GM18868 (cell line): ENCODE measurements at regions not wholly inside any gene's neighbourhood (a gene's known extent, or its start where the extent isn't known, plus 50 kb on each side); places are given as distances from the start of the nearest gene placed in this dataset.

ENCODE experiments used
- ATAC-seq: cut with Tn5 transposase; IDR thresholded peaks from one replicate; pipeline ENCODE4 v1.9.1; 2021; ENCODE audit warnings: mild to moderate bottlenecking, moderate library complexity; ENCODE audit not compliant: unreplicated experiment

GRCh38 chr1:13965770-13966398 is 265.9 kb downstream of the PRDM2 start:
- no peak for ATAC-seq

- ATAC-seq = no peak
Measured at GRCh38 chr1:13967707-13968106, 267.7 kb downstream of the PRDM2 start.

- no peak for ATAC-seq
Measured at GRCh38 chr1:13968361-13968760, 268.4 kb downstream of the PRDM2 start.

- no peak for ATAC-seq
Measured at GRCh38 chr1:13970631-13971247, 270.8 kb downstream of the PRDM2 start.

GRCh38 chr1:13976485-13976884 is 276.5 kb downstream of the PRDM2 start:
- ATAC-seq = no peak

GRCh38 chr1:13981142-13981541 is 281.2 kb downstream of the PRDM2 start:
- ATAC-seq = no peak

GRCh38 chr1:13983393-13983792 is 283.4 kb downstream of the PRDM2 start:
- no peak for ATAC-seq

GRCh38 chr1:13990939-13991338 is 291.0 kb downstream of the PRDM2 start:
- ATAC-seq = no peak

- ATAC-seq = no peak
Measured at GRCh38 chr1:13992489-13993285, 292.7 kb downstream of the PRDM2 start.

- no peak for ATAC-seq
Measured at GRCh38 chr1:13994386-13994785, 294.4 kb downstream of the PRDM2 start.

- ATAC-seq = no peak
Measured at GRCh38 chr1:13996334-13996733, 296.3 kb downstream of the PRDM2 start.

- ATAC-seq = no peak
Measured at GRCh38 chr1:14003552-14003951, 303.6 kb downstream of the PRDM2 start.

GRCh38 chr1:14009582-14009981 is 309.6 kb downstream of the PRDM2 start:
- ATAC-seq = no peak

GRCh38 chr1:14010476-14010875 is 310.5 kb downstream of the PRDM2 start:
- ATAC-seq = no peak

GRCh38 chr1:14011132-14011531 is 311.1 kb downstream of the PRDM2 start:
- ATAC-seq = no peak

- no peak for ATAC-seq
Measured at GRCh38 chr1:14011888-14012287, 311.9 kb downstream of the PRDM2 start.

GRCh38 chr1:14014929-14015328 is 314.9 kb downstream of the PRDM2 start:
- no peak for ATAC-seq

- no peak for ATAC-seq
Measured at GRCh38 chr1:14015917-14016316, 315.9 kb downstream of the PRDM2 start.

GRCh38 chr1:14017531-14017961 is 317.6 kb downstream of the PRDM2 start:
- ATAC-seq = no peak

- ATAC-seq = no peak
Measured at GRCh38 chr1:14019461-14019860, 319.5 kb downstream of the PRDM2 start.

GRCh38 chr1:14020006-14020405 is 320.0 kb downstream of the PRDM2 start:
- ATAC-seq = no peak

GRCh38 chr1:14027099-14027498 is 327.1 kb downstream of the PRDM2 start:
- no peak for ATAC-seq
